Panc1 (cell line): ENCODE measurements at regions not wholly inside any gene's neighbourhood (a gene's known extent, or its start where the extent isn't known, plus 50 kb on each side); places are given as distances from the start of the nearest gene placed in this dataset.

ENCODE experiments used
- CTCF ChIP-seq: fragments of 450-650 bp; IDR thresholded peaks from 2 replicates; pipeline ENCODE4 v1.5.1; 2017; ENCODE audit warnings: mild to moderate bottlenecking
- POLR2AphosphoS5 ChIP-seq: IDR thresholded peaks from 2 replicates; pipeline ENCODE4 v1.6.1; 2012; ENCODE audit warnings: mild to moderate bottlenecking, low read depth, low read length, moderate library complexity

GRCh38 chr7:21327422-21328409, 100.2 kb upstream of the SP4 start:
- TF ChIP-seq CTCF (no peak), POLR2AphosphoS5 (no peak)
